PC-3 (cell line): ENCODE measurements at regions not wholly inside any gene's neighbourhood (a gene's known extent, or its start where the extent isn't known, plus 50 kb on each side); places are given as distances from the start of the nearest gene placed in this dataset.

Experiments used
- ATAC-seq: fragments of 200-7000 bp; cut with Tn5 transposase; 2 replicates; pipeline ENCODE4 v1.9.1; 2020; ENCODE audit warnings: mild to moderate bottlenecking, moderate library complexity
- BruUV-seq: library from RNA; stranded (reverse); fragments of 400-500 nt; replicated peaks from 2 replicates; lab custom pipeline; 2021; lab: Mats Ljungman, UMichigan
- CTCF ChIA-PET: fragments of 300-600 bp; sonication (Branson Sonifier 250); formaldehyde crosslinking; loops from one replicate; lab custom pipeline; 2022; ENCODE audit warnings: antibody characterized with exemption; lab: Charles Lee
- POLR2A ChIA-PET: fragments of 300-600 bp; sonication (Branson Sonifier 250); formaldehyde crosslinking; loops from one replicate; lab custom pipeline; 2022; ENCODE audit warnings: antibody characterized with exemption; ENCODE audit not compliant: unreplicated experiment; lab: Charles Lee
- DNase-seq: peaks from one replicate; pipeline ENCODE4 v3.0.0-alpha.2; 2015
- H2AFZ ChIP-seq: fragments of 300-600 bp; sonication (generic); 2 replicates; pipeline ENCODE4 v1.6.0; 2016; ENCODE audit warnings: antibody characterized with exemption, low read length
- H3F3A ChIP-seq: fragments of 300-600 bp; sonication (generic); one replicate; pipeline ENCODE4 v1.6.0; 2017; ENCODE audit warnings: antibody characterized with exemption, low read length, control low read depth, mild to moderate bottlenecking; ENCODE audit not compliant: unreplicated experiment
- H3K27ac ChIP-seq: fragments of 300-600 bp; sonication (generic); 2 replicates; pipeline ENCODE4 v1.5.1; 2016; ENCODE audit warnings: mild to moderate bottlenecking, low read length
- H3K27me3 ChIP-seq: fragments of 300-600 bp; sonication (generic); 2 replicates; pipeline ENCODE4 v1.6.1; 2016; ENCODE audit warnings: low read length, mixed read lengths
- H3K36me3 ChIP-seq: fragments of 300-600 bp; sonication (generic); 2 replicates; pipeline ENCODE4 v1.6.1; 2016; ENCODE audit warnings: low read depth, mixed run types, low read length, mixed read lengths
- H3K4me1 ChIP-seq: fragments of 300-600 bp; sonication (generic); 2 replicates; pipeline ENCODE4 v1.5.1; 2016; ENCODE audit warnings: low read length; ENCODE audit not compliant: insufficient read depth
- H3K4me2 ChIP-seq: fragments of 300-600 bp; sonication (generic); 2 replicates; pipeline ENCODE4 v1.6.0; 2016; ENCODE audit warnings: low read length
- H3K4me3 ChIP-seq: fragments of 300-600 bp; sonication (generic); 2 replicates; pipeline ENCODE4 v1.5.1; 2016; ENCODE audit warnings: mild to moderate bottlenecking, low read length, mixed read lengths
- H3K79me2 ChIP-seq: fragments of 300-600 bp; sonication (generic); 2 replicates; pipeline ENCODE4 v1.6.1; 2017; ENCODE audit warnings: low read length, mixed read lengths
- H3K9ac ChIP-seq: fragments of 300-600 bp; sonication (generic); 2 replicates; pipeline ENCODE4 v1.6.0; 2016; ENCODE audit warnings: mild to moderate bottlenecking, low read length
- H3K9me2 ChIP-seq: fragments of 300-600 bp; sonication (generic); replicated peaks from 2 replicates; pipeline ENCODE4 v1.6.1; 2016; ENCODE audit warnings: mixed run types, low read length, mixed read lengths
- H3K9me3 ChIP-seq: fragments of 300-600 bp; sonication (generic); 2 replicates; pipeline ENCODE4 v1.6.1; 2016; ENCODE audit warnings: low read length, mixed read lengths
- H4K20me1 ChIP-seq: fragments of 300-600 bp; sonication (generic); 2 replicates; pipeline ENCODE4 v1.6.1; 2016; ENCODE audit warnings: low read length, mixed read lengths
- CTCF ChIP-seq: fragments of 300-600 bp; sonication (generic); conservative IDR thresholded peaks from 2 replicates; pipeline ENCODE4 v1.5.1; 2017; ENCODE audit warnings: antibody characterized with exemption, low read depth, mild to moderate bottlenecking, low read length
- EZH2 ChIP-seq: fragments of 300-600 bp; sonication (generic); IDR thresholded peaks from one replicate; pipeline ENCODE4 v1.6.1; 2017; ENCODE audit warnings: antibody characterized with exemption, mild to moderate bottlenecking, low read length; ENCODE audit not compliant: unreplicated experiment
- EZH2phosphoT487 ChIP-seq: fragments of 300-600 bp; sonication (generic); IDR thresholded peaks from 2 replicates; pipeline ENCODE4 v1.6.1; 2018; ENCODE audit warnings: mild to moderate bottlenecking, antibody characterized with exemption, low read length, borderline replicate concordance
- intact Hi-C: fragments of 100-400 bp; cut with micrococcal nuclease; formaldehyde crosslinking; loops from 2 replicates; pipeline ENCODE4 v1.9.0; 2023

- no peak overlapping the region for H2AFZ ChIP-seq
- ChIA-PET POLR2A (no interaction called here), CTCF (no interaction called here)
- H3K27me3 ChIP-seq, result no peaks in the 10 kb centered on the region
- no peak for DNase-seq
- no peaks in the 10 kb centered on the region for H3K79me2 ChIP-seq
- TF ChIP-seq EZH2 (no peak), CTCF (no peak), EZH2phosphoT487 (no peak)
- ATAC-seq, result no peak
- no peak overlapping the region for H3K4me3 ChIP-seq
- H3K27ac ChIP-seq, result no peak overlapping the region
- H3F3A ChIP-seq, result no peaks in the 10 kb centered on the region
- no peak overlapping the region for H3K4me2 ChIP-seq
- H3K9ac ChIP-seq, result no peak overlapping the region
- no peaks in the 10 kb centered on the region for H3K36me3 ChIP-seq
- intact Hi-C loops, result no loop called here
- no peaks in the 10 kb centered on the region for H3K9me3 ChIP-seq
- no peaks in the 10 kb centered on the region for H4K20me1 ChIP-seq
- no peaks in the 10 kb centered on the region for H3K4me1 ChIP-seq
- no peaks in the 10 kb centered on the region for H3K9me2 ChIP-seq
- BruUV-seq, result no TSS peak
Measured at GRCh38 chr6:141719476-141719875, 413.2 kb upstream of the GJE1 start.

GRCh38 chr6:141705431-141705830 lies 427.3 kb upstream of the GJE1 start:
- ChIA-PET POLR2A (no interaction called here), CTCF (no interaction called here)
- intact Hi-C loops, result no loop called here
- Histone ChIP-seq H3K27ac (no peak overlapping the region), H3K4me3 (no peak overlapping the region), H3K27me3 (no peaks in the 10 kb centered on the region), H3K4me1 (no peaks in the 10 kb centered on the region), H2AFZ (no peak overlapping the region), H3F3A (no peaks in the 10 kb centered on the region), H3K36me3 (no peaks in the 10 kb centered on the region), H3K9me2 (no peaks in the 10 kb centered on the region), H3K9ac (no peak overlapping the region), H3K4me2 (no peak overlapping the region), H3K79me2 (no peaks in the 10 kb centered on the region), H3K9me3 (no peaks in the 10 kb centered on the region), H4K20me1 (no peaks in the 10 kb centered on the region)
- no peak for ATAC-seq
- DNase-seq, result no peak
- BruUV-seq, result no TSS peak
- TF ChIP-seq EZH2phosphoT487, result no peak
- TF ChIP-seq EZH2, result no peak
- TF ChIP-seq CTCF, result no peak

GRCh38 chr6:141704151-141704550 lies 428.6 kb upstream of the GJE1 start:
- no peak overlapping the region for H3K4me2 ChIP-seq
- no peak overlapping the region for H3K4me3 ChIP-seq
- ATAC-seq (no peak), DNase-seq (no peak)
- H3K27ac ChIP-seq, result no peak overlapping the region
- H3K9me3 ChIP-seq, result no peaks in the 10 kb centered on the region
- H3K4me1 ChIP-seq, result no peaks in the 10 kb centered on the region
- no peak overlapping the region for H3K9ac ChIP-seq
- no TSS peak for BruUV-seq
- TF ChIP-seq CTCF (no peak), EZH2phosphoT487 (no peak), EZH2 (no peak)
- intact Hi-C loops, result no loop called here
- H4K20me1 ChIP-seq, result no peaks in the 10 kb centered on the region
- ChIA-PET CTCF (no interaction called here), POLR2A (no interaction called here)
- no peaks in the 10 kb centered on the region for H3K36me3 ChIP-seq
- H3K27me3 ChIP-seq, result no peaks in the 10 kb centered on the region
- H3K79me2 ChIP-seq, result no peaks in the 10 kb centered on the region
- H3K9me2 ChIP-seq, result no peaks in the 10 kb centered on the region
- no peaks in the 10 kb centered on the region for H3F3A ChIP-seq
- H2AFZ ChIP-seq, result no peak overlapping the region
